H9 (cell line): ENCODE measurements at regions not wholly inside any gene's neighbourhood (a gene's known extent, or its start where the extent isn't known, plus 50 kb on each side); places are given as distances from the start of the nearest gene placed in this dataset.

Experiments used
- DNase-seq: peaks from one replicate; pipeline ENCODE4 v3.0.0-alpha.2; 2017
- H2AFZ ChIP-seq: one replicate; pipeline ENCODE4 v1.6.1; 2013; ENCODE audit warnings: mild to moderate bottlenecking, low read length, control low read depth, moderate library complexity
- H2AK5ac ChIP-seq: 2 replicates; pipeline ENCODE4 v1.6.1; 2013; ENCODE audit warnings: low read length, control low read depth, mixed read lengths; ENCODE audit not compliant: insufficient read length
- H2BK120ac ChIP-seq: one replicate; pipeline ENCODE4 v1.6.1; 2013; ENCODE audit warnings: low read depth, mild to moderate bottlenecking, low read length, control low read depth, inconsistent platforms; ENCODE audit not compliant: poor library complexity, severe bottlenecking
- H2BK12ac ChIP-seq: 2 replicates; pipeline ENCODE4 v1.6.1; 2013; ENCODE audit warnings: low read length, control low read depth, mixed read lengths, low read depth; ENCODE audit not compliant: insufficient read length
- H2BK15ac ChIP-seq: 2 replicates; pipeline ENCODE4 v1.6.1; 2013; ENCODE audit warnings: low read depth, low read length, control low read depth
- H2BK20ac ChIP-seq: one replicate; pipeline ENCODE4 v1.6.1; 2013; ENCODE audit warnings: low read depth, mild to moderate bottlenecking, low read length, control low read depth, inconsistent platforms; ENCODE audit not compliant: poor library complexity, severe bottlenecking
- H2BK5ac ChIP-seq: 2 replicates; pipeline ENCODE4 v1.6.1; 2013; ENCODE audit warnings: low read length, control low read depth, mixed read lengths; ENCODE audit not compliant: insufficient read length
- H3K14ac ChIP-seq: 2 replicates; pipeline ENCODE4 v1.6.1; 2013; ENCODE audit warnings: low read length, control low read depth; ENCODE audit not compliant: insufficient read depth
- H3K18ac ChIP-seq: 2 replicates; pipeline ENCODE4 v1.6.1; 2013; ENCODE audit warnings: low read depth, mild to moderate bottlenecking, mixed read lengths, low read length, control low read depth; ENCODE audit not compliant: insufficient read length
- H3K23ac ChIP-seq: 2 replicates; pipeline ENCODE4 v1.6.1; 2013; ENCODE audit warnings: low read length, control low read depth, mixed read lengths, low read depth; ENCODE audit not compliant: insufficient read length
- H3K23me2 ChIP-seq: 2 replicates; pipeline ENCODE4 v1.6.1; 2013; ENCODE audit warnings: low read depth, mild to moderate bottlenecking, mixed read lengths, low read length, control low read depth; ENCODE audit not compliant: insufficient read length, poor library complexity, severe bottlenecking
- H3K27ac ChIP-seq: 2 replicates; pipeline ENCODE4 v1.5.1; 2013; ENCODE audit warnings: low read length, control low read depth, mixed read lengths, low read depth; ENCODE audit not compliant: insufficient read length
- H3K27me3 ChIP-seq: 2 replicates; pipeline ENCODE4 v1.6.1; 2013; ENCODE audit warnings: low read length, control low read depth, inconsistent platforms; ENCODE audit not compliant: insufficient read depth
- H3K4ac ChIP-seq: 2 replicates; pipeline ENCODE4 v1.6.1; 2013; ENCODE audit warnings: low read depth, mild to moderate bottlenecking, control low read depth, inconsistent platforms, low read length, moderate library complexity
- H3K4me1 ChIP-seq: 2 replicates; pipeline ENCODE4 v1.6.1; 2013; ENCODE audit warnings: low read length, control low read depth, inconsistent platforms; ENCODE audit not compliant: insufficient read depth
- H3K4me2 ChIP-seq: 2 replicates; pipeline ENCODE4 v1.6.1; 2013; ENCODE audit warnings: low read length, control low read depth, mixed read lengths; ENCODE audit not compliant: insufficient read length, insufficient read depth
- H3K56ac ChIP-seq: 2 replicates; pipeline ENCODE4 v1.6.1; 2013; ENCODE audit warnings: low read depth, mild to moderate bottlenecking, mixed read lengths, low read length, control low read depth; ENCODE audit not compliant: insufficient read length
- H3K79me1 ChIP-seq: 2 replicates; pipeline ENCODE4 v1.6.1; 2013; ENCODE audit warnings: low read depth, mild to moderate bottlenecking, moderate library complexity, low read length, control low read depth, inconsistent platforms; ENCODE audit not compliant: insufficient read depth, poor library complexity, severe bottlenecking
- H3K79me2 ChIP-seq: 2 replicates; pipeline ENCODE4 v1.6.1; 2013; ENCODE audit warnings: low read length, control low read depth, inconsistent platforms; ENCODE audit not compliant: insufficient read depth
- H3K9ac ChIP-seq: 2 replicates; pipeline ENCODE4 v1.6.1; 2013; ENCODE audit warnings: low read length, control low read depth, mixed read lengths; ENCODE audit not compliant: insufficient read length; ENCODE audit errors: extremely low read depth
- H3K9me3 ChIP-seq: one replicate; pipeline ENCODE4 v1.6.1; 2013; ENCODE audit warnings: low read depth, low read length, inconsistent platforms; ENCODE audit not compliant: control insufficient read depth
- H3T11ph ChIP-seq: one replicate; pipeline ENCODE4 v1.6.1; 2013; ENCODE audit warnings: mild to moderate bottlenecking, low read length, control low read depth, inconsistent platforms
- H4K20me1 ChIP-seq: one replicate; pipeline ENCODE4 v1.6.1; 2013; ENCODE audit not compliant: control insufficient read depth, insufficient read length, insufficient read depth
- H4K5ac ChIP-seq: 2 replicates; pipeline ENCODE4 v1.6.1; 2013; ENCODE audit warnings: low read depth, mild to moderate bottlenecking, mixed read lengths, low read length, control low read depth; ENCODE audit not compliant: insufficient read length
- H4K8ac ChIP-seq: replicated peaks from 2 replicates; pipeline ENCODE4 v1.6.1; 2013; ENCODE audit warnings: low read length, control low read depth, mixed read lengths, low read depth; ENCODE audit not compliant: insufficient read length
- H4K91ac ChIP-seq: 2 replicates; pipeline ENCODE4 v1.6.1; 2013; ENCODE audit warnings: low read depth, mild to moderate bottlenecking, moderate library complexity, mixed read lengths, low read length, control low read depth; ENCODE audit not compliant: insufficient read length
- H3K27ac Mint-ChIP-seq, 3 experiments: 2 replicates in 2 of 3; 3 replicates in 1 of 3; pipeline ENCODE4 v1.8.0; 2020 to 2021; ENCODE audit warnings: mixed read lengths in 3 of 3, mild to moderate bottlenecking in 1 of 3, moderate library complexity in 1 of 3
- H3K27me3 Mint-ChIP-seq: 2 replicates; pipeline ENCODE4 v1.8.0; 2021; ENCODE audit warnings: low read depth, mild to moderate bottlenecking, moderate library complexity, mixed read lengths
- H3K36me3 Mint-ChIP-seq, 3 experiments: 2 replicates in 2 of 3; 3 replicates in 1 of 3; pipeline ENCODE4 v1.8.0; 2020 to 2021; ENCODE audit warnings: low read depth in 3 of 3, mixed read lengths in 3 of 3; ENCODE audit not compliant: insufficient read depth in 1 of 3
- H3K4me1 Mint-ChIP-seq, 2 experiments: 2 replicates each; pipeline ENCODE4 v1.8.0; 2020; ENCODE audit warnings: mixed read lengths in 2 of 2
- H3K4me3 Mint-ChIP-seq, 2 experiments: 2 replicates in 1 of 2; 3 replicates in 1 of 2; pipeline ENCODE4 v1.8.0; 2020 to 2021; ENCODE audit warnings: mild to moderate bottlenecking in 2 of 2, mixed read lengths in 2 of 2, moderate library complexity in 1 of 2
- H3K9me3 Mint-ChIP-seq, 2 experiments: 2 replicates in 1 of 2; 3 replicates in 1 of 2; pipeline ENCODE4 v1.8.0; 2020; ENCODE audit warnings: mild to moderate bottlenecking in 2 of 2, mixed read lengths in 2 of 2, moderate library complexity in 1 of 2
- WGBS: extraction: QIAGEN DNeasy Blood & Tissue Kit; methylation state at CpG from one replicate; pipeline ENCODE4 v1.1.7; 2013; ENCODE audit warnings: missing lambda C conversion rate, low lambda C conversion rate, mixed read lengths; ENCODE audit not compliant: insufficient read length; ENCODE audit errors: extremely low coverage; 5-methylcytosine and 5-hydroxymethylcytosine counted together
- TF ChIP-seq, protein P1 (sequence below): fragments of 200-600 bp; sonication (generic); conservative IDR thresholded peaks from 3 replicates; pipeline ENCODE4 v1.8.0; 2021; ENCODE audit warnings: antibody characterized with exemption, mild to moderate bottlenecking

DNA sequence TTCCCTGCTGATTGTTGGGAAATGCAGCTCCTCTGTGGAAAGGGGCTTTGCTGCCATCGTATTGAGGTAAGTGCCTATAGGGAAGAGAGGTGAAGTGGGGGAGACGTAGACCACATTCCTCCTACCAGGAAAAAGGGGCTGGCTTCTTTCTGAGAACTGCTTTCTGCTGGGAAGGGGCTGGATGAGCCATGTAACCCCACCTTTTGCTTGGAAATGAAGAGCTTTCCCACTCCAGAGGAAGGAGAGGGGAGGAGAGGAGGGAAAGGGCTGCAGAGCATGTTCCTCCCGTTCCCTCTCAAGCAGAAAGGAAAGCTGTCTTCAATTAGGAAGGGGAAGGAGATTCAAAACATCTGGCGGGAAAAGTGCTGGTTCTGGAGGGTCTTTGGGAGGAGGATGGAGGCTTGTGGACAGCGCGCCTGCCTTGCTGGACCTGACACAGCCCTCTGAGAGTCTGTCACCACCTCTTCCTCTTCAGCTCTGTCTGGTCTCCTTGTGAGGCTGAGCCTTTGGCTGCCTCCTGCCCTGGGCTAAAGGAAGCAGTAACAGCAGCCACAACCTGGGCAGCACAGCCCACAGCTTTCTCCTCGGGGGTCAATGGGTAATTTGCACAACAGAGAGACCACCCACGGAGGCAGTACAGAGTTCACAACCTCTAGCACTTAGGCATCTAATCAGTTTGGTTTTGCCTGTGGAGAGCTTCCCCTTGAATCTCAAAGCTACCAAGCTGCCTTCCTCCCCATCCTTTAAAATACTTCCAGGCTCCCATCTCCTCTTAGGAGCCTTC is 410.0 kb upstream of the TNP1 start:
- H3K4me2 ChIP-seq = no peak overlapping the region
- no peaks in the 10 kb centered on the region for H3K79me1 ChIP-seq
- no peak overlapping the region for H3K18ac ChIP-seq
- peaks cover 22% of the 10 kb centered on the region for H3K9me3 ChIP-seq
- no peak overlapping the region for H4K5ac ChIP-seq
- no peak overlapping the region for H2AK5ac ChIP-seq
- H3K4me1 ChIP-seq = no peaks in the 10 kb centered on the region
- no peak overlapping the region for H2BK5ac ChIP-seq
- H3K27ac Mint-ChIP-seq = no peak overlapping the region
- H2BK12ac ChIP-seq = no peak overlapping the region
- no peak overlapping the region for H3K9ac ChIP-seq
- H3K79me2 ChIP-seq = no peaks in the 10 kb centered on the region
- TF ChIP-seq, protein P1, sequence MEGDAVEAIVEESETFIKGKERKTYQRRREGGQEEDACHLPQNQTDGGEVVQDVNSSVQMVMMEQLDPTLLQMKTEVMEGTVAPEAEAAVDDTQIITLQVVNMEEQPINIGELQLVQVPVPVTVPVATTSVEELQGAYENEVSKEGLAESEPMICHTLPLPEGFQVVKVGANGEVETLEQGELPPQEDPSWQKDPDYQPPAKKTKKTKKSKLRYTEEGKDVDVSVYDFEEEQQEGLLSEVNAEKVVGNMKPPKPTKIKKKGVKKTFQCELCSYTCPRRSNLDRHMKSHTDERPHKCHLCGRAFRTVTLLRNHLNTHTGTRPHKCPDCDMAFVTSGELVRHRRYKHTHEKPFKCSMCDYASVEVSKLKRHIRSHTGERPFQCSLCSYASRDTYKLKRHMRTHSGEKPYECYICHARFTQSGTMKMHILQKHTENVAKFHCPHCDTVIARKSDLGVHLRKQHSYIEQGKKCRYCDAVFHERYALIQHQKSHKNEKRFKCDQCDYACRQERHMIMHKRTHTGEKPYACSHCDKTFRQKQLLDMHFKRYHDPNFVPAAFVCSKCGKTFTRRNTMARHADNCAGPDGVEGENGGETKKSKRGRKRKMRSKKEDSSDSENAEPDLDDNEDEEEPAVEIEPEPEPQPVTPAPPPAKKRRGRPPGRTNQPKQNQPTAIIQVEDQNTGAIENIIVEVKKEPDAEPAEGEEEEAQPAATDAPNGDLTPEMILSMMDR = no peak
- H3K27ac ChIP-seq = no peak overlapping the region
- H3K23ac ChIP-seq = no peak overlapping the region
- H4K20me1 ChIP-seq = no peaks in the 10 kb centered on the region
- H3K36me3 Mint-ChIP-seq = peaks cover 5 to 14% (median 12%) of the 10 kb centered on the region in 3 experiments
- H3K56ac ChIP-seq = no peak overlapping the region
- H3K9me3 Mint-ChIP-seq = peaks cover 27 to 34% of the 10 kb centered on the region in 2 experiments
- H3K14ac ChIP-seq = no peak overlapping the region
- peaks cover 80% of the 10 kb centered on the region for H3K27me3 ChIP-seq
- H3K4me3 Mint-ChIP-seq = no peak overlapping the region
- H2BK15ac ChIP-seq = no peak overlapping the region
- H2BK20ac ChIP-seq = no peak overlapping the region
- H3T11ph ChIP-seq = no peak overlapping the region
- no peaks in the 10 kb centered on the region for H3K23me2 ChIP-seq
- H3K27me3 Mint-ChIP-seq = peaks cover 100% of the 10 kb centered on the region
- WGBS = no CpG with 5 or more reads among the region's 8 CpGs
- no peak overlapping the region for H4K8ac ChIP-seq
- H3K4me1 Mint-ChIP-seq = peaks cover 13% of the 10 kb centered on the region in 2 experiments
- H2AFZ ChIP-seq = no peak overlapping the region
- no peak overlapping the region for H2BK120ac ChIP-seq
- peak; percentile 91 for DNase-seq
- H4K91ac ChIP-seq = no peak overlapping the region
- no peak overlapping the region for H3K4ac ChIP-seq
